ENCODE measurements at regions not wholly inside any gene's neighbourhood (a gene's known extent, or its start where the extent isn't known, plus 50 kb on each side); places are given as distances from the start of the nearest gene placed in this dataset.
A peak's percentile ranks its signal among the peaks of the same experiment; 100 is the strongest.
"Not testable (repeated sequence)": the region's sequence is repeated elsewhere in the genome, so short reads cannot be mapped to it uniquely, and the experiment has no call there.

DNA sequence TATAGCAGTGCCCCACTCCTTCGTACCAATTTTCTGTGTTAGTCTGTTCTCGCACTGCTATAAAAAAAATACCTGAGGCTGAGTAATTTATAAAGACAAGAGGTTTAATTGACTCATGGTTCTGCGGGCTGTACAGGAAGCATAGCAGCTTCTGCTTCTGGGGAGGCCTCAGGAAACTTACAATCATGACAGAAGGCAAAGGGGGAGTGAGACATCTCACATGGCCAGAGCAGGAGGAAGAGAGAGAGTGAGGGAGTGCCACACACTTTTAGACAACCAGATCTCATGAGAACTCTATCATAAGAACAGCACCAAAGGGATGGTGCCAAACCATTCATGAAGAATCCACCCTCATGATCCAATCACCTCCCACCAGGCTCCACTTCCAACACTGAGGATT is 133.8 kb upstream of the USP9X start:
- DNase-seq, result not testable (repeated sequence)

DNA sequence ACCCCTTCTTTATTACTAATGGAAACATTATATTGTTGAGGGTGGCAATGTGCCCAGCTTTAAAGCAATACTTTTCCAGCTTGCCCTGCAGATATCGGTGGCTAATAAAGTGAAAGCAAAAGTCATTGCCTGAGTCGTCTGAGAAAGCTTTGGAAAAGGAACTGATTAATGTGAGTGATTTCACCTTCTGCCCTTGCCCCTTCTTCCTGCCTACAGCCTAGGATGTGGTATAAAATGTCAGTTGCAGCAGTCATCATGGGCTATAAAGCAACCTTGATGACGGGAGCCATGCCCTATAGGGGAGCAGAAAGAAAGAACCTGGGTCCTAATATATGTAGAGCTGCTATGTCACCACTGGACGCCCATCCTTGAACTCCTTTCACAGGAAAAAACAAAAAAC is 132.4 kb upstream of the USP9X start:
- DNase-seq, result peak; percentile 55

DNA sequence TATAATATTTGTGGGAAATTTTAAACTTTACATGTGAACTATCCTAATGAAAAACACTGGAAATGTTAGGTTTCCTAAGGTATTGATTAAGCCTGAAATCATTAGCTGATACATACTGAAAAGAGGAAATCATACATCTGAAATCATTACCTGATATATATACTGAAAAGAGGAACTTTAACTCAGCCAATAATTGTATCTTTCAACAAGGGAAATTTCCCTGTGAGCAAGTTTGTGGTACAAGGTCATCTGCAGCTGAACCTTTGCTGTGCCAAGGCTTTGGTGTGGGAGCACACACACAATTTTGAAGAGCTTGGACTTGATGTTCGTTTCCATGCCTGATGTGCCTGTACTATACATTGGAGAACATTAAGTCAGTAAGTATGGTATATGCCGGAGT is 131.9 kb upstream of the USP9X start:
- no peak for DNase-seq

DNA sequence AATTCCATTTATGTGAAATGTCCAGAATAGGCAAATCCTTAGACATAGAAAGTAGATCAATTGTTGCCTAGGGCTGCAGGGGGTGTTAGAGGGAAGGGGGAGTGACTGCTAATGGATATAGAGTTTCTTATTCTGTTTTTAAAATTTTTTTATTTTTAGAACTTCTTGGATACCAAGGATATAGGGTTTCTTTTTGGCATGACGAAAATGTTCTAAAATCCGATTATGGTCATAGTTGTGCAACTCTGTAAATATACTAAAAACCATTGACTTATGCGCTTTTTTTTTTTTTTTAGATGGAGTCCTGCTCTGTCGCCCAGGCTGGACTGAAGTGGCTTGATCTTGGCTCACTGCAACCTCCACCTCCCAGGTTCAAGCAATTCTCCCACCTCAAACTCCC is 125.2 kb upstream of the USP9X start:
- DNase-seq, result no peak

DNA sequence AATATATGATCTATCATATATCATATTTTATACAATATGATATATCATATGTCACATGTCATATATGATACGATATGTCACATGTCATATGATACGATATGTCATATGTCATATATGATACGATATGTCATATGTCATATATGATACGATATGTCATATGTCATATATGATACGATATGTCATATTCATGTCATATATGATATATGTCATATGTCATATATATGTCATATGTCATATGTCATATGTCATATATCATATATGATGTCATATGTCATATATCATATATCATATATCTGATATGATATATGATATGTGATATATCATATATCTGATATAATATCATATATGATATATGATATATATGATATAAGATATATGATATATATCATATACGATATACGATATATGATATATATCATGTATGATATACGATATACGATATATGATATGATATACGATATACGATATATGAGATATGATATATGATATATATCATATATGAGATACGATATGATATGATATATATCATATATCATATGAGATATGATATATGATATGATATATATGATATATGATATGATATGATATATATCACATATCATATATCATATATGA is 122.3 kb upstream of the USP9X start:
- no peak for DNase-seq

DNA sequence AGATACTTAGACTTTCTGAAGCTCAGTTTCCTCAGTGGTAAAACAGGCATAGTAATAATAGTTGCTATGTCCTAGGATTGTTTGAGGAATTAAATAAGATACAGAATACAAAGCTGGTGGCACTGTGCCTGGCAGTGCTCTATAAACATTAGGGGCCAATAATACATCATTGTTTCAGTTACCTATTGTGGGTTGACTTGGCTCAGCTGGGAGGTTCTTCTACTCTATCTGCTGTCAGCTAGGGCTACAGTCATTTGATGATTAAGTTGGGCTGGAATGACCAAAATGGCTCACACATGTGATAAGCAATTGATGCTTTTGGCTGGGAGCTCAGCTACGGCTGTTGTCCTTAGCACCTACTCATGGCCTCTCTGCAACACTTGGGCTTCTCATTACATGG is 121.2 kb upstream of the USP9X start:
- DNase-seq, result no peak

DNA sequence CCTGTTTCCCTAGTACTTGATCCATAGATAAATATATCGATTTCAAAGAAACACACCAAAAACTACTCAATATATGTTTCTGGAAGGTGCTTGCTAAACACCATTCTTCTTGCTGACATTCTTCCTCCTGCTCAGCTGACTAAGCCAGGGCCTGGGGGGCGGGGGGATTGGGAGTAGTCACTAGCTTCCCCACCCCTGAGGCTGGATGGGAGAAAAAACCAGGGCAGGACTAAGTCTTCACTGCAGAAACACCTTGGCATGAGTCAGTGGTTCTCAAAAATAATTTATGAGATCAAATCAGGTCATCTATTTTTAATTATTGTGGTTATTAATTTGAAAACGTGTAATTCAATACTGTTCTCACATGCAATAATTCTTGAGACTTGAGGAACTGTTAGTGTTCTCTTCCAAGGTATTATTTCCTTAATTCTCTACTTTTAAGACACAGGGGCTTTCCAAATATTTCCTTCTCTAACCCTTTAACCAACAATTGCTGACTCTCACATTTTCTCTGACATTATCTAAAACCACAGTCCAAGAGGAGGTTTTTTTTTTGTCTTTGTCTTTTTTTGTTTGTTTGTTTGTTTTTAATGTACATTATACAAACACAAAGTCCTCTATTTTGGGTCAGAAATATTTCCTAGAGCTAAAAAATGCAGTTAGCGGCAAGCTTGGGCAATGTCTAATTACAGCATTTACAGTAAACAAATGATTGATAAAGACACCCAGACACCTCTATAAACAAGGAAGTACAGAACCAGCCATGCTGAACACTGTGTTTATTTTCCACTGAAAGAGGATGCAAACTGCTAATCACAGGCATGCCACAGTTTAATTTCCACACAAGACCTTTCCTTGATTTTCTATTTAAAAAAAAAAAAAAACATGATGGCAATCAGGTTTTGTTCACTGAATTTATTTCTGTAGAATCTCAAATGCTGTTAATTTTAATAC is 120.3 kb upstream of the USP9X start:
- DNase-seq, result no peak

DNA sequence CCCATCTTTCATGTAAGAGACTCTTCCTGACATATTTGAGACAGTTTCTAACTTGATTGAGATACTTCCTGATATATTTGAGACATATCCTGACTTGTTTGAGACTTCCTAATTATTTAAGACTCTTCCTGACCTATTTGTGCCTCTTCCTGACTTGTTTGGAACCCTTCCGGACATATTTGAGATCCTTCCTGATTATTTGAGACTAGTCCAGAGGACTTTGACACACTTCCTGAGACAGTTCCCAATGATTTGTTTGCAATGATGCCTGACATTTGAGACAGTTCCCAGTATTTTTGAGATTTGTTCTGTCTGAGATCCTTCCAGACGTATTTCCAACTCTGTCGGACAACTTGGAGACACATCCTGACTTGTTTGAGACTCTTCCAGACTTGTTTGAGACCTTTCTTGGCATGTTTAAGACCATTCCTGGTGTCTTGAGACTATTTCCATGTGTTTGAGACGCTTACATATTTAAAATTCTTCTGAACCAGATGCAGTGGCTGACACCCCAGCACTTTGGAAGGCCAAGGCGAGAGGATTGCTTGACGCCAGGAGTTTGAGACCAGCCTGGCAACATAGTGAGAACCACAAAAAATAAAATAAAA is 118.9 kb upstream of the USP9X start:
- DNase-seq, result peak; percentile 19

DNA sequence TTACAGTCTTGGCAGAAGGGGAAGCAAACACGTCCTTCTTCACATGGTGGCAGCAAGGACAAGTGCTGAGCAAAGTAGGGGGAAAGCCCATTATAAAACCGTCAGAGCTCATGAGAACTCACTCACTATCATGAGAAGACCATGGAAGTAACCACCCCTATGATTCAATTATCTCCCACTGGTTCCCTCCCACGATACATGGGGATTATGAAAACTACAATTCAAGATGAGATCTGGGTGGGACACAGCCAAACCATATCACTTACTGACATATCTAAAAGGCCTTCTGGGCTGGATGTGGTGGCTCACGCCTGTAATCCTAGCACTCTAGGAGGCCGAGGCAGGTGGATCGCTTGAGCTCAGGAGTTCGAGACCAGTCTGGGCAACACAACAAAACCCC is 117.1 kb upstream of the USP9X start:
- no peak for DNase-seq

DNA sequence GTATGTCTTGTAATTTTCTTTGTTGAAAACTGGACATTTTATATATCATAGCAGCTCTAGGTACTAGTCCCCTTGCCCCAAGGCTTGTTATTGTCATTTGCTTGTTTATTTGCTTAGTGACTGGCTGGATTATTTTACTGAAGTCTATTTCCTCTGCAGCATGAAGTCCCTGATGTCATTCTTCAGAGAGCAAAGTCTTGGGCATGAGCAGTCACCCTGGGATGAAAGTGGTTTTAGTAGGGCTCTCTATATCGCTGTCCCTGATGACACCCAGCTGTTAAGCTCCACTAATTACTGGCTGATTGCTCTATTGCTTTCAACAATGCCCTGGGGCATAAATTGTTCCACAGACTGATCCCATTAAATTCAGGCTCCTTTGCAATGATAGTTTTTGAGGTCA is 113.5 kb upstream of the USP9X start:
- no peak for DNase-seq

DNA sequence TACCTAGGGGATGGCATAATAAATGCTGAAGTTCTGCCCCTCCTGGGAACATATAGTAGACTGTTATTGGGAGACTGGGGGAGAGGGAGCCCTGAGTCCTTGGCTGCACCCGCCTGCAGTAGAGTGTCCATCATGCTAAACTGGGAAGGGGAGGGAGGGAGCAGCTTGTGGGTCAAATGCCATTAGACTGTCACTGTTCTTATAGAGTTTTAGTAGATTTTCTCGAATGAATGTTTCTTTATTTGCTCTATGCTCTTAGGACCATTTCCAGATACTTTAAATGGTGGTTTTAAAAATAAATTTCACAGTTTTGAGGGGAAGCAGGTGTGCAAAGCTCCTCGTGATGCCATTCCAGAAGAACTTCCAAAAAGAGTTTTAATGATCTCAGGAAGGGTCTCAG is 111.6 kb upstream of the USP9X start:
- no peak for DNase-seq

DNA sequence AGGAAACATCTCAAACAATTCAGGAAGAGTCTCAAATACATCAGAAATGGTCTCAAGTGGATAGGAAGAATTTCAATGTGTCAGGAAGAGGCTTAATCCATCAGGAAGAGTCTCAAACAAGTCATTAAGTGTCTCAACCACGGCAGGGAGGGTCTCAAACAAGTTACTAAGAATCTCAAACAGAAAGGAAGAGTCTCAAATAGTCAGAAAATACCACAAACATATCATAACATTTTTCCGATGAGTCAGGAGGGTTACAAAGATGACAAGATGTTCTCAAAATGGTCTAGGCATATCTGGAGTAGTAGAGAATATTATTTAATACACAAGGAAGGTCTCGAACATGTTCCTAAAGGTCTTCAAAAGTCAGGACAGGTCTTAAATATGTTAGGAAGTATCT is 109.3 kb upstream of the USP9X start:
- no peak for DNase-seq

DNA sequence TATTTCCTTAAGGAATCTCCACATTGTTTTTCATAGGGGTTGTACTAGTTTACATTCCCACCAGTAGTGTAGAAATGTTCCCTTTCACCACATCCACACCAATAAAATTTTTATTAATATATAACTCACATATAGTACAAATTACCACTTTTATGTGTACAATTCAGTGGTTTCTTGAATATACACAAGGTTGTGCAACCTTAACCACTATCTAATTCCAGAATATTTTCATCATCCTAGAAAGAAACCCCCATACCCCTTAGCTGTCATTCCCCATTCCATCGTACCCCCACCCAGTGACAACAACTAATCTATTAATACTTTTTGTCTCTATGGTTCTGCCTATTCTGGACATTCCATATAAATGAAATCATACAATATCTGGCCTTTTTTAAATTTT is 108.3 kb upstream of the USP9X start:
- no peak for DNase-seq

DNA sequence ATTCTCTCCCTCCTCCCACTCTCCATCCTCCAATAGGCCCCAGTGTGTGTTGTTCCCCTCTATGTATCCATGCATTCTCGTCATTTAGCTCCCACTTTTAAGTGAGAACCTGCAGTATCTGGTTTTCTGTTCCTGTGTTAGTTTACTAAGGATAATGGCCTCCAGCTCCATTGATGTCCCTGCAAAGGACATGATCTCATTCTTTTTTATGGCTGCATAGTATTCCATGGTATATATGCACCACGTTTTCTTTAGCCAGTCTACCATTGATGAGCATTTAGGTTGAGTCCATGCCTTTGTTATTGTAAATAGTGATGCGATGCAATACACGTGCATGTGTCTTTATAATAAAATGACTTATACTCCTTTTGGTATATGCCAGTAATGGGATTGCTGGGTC is 100.3 kb upstream of the USP9X start:
- no peak for DNase-seq

DNA sequence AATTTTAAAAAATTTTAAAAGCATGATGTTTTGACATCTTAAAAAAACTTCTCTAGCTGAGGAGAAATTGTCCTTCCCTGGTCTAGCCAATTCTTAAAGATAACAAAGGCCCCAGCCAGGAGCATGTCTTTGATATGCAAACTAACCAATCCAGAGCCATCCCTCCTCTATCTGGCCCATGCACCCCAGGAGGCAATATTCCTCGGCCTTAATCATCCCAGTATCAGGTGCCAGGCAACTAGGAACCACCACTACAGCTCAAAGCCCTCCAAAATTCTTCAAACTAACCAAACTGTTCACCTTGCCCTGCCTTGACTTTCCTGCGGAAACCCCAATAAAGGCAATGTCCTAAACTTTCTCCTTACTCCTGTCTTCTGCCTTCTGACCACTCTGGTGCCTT is 97.8 kb upstream of the USP9X start:
- DNase-seq, result no peak

DNA sequence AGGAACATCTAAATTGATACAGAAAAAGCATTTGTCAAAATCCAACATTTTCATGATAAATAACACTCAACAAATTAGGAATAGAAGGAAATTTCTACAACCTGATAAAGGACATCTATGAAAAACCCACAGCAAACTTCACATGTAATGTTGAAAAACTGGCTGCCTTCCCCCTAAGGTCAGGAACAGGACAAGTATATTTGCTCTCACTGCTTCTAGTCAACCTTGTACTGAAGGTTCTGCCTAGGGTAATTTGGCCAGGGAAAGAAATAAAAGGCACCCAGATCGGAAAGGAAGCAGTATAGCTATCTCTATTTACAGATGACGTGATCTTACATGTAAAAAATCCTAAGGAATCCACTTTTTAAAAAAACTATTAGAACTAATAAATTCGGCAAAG is 97.1 kb upstream of the USP9X start:
- no peak for DNase-seq

DNA sequence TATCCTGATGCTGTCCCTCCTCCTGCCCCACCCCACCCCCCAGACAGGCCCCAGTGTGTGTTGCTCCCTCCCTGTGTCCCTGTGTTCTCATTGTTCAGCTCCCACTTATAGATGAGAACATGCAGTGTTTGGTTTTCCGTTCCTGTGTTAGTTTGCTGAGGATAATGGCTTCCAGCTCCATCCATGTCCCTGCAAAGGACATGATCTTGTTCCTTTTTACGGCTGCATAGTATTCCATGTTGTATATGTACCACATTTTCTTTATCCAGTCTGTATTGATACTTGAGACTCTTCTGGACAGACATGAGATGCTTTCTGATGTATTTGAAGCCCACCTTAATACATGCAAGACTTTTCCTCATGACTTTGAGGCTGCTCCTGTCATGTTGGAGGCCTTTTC is 91.8 kb upstream of the USP9X start:
- DNase-seq, result not testable (repeated sequence)

DNA sequence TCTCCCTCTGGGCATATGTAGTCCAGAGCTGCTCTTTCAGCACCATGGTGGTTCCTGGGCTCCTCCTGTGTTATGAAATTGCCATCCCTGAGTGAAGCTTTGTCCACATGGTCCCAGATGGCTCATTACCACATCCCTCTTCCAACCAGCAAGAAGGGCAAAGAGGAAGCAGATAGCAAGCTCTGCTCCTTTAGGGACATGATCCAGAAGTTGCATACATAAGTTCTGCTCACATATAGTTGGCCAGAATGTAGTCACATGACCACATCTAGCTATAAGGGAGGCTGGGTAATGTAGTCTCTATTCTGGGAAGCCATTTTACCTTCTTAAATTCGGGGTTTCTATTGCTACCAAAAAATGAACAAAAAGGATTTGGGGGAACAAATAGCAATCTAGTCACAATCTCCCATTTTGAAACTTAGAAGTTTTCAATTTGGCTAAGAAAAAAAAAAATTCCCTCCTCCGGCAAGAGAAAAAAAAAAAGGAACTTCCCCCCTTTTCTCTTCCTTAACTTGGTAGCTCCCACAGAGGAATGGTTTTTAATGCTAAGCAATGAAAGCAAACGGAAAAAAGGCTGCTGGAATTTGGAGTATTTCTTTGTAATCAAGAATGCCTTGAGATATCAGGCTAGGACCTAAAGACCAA is 88.2 kb upstream of the USP9X start:
- peak; percentile 65 for DNase-seq

DNA sequence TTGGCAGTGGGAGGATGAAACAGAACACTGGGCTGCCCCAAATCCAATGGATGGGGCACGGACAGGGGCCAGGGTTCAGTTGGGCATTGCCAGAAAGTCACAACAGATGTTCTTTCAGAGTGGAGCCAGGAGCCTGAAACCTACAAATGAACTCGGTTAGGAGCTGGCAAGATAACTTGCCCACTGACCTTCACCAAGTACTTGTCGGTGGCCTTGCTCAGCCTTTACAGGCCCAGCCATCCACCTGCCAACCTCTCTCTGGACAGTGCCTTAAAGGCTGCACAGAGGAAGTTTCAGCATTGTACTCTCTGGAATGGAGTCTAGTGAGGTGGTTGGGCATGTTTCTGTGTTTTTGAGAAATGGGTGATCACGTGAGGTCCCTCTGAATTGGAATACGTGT is 87.1 kb upstream of the USP9X start:
- no peak for DNase-seq

DNA sequence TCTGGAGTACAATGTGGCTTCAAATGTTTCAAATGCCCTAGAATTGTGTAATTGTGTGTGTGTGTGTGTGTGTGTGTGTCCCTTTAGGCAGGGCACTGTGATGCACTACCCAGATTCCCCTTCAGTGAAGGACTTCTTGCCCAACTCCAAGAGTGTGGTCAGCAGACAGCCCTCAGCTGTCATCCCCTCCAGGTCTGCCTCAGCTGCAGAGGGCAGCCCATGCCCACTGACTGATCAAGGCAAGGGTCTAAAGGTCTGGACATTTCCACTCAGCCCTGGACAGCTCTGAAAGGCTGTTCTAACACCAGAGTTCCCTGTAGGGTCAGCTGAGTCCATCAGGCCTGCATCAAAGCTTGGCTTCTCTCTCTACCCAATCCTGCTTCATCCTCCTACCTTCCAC is 83.9 kb upstream of the USP9X start:
- no peak for DNase-seq

DNA sequence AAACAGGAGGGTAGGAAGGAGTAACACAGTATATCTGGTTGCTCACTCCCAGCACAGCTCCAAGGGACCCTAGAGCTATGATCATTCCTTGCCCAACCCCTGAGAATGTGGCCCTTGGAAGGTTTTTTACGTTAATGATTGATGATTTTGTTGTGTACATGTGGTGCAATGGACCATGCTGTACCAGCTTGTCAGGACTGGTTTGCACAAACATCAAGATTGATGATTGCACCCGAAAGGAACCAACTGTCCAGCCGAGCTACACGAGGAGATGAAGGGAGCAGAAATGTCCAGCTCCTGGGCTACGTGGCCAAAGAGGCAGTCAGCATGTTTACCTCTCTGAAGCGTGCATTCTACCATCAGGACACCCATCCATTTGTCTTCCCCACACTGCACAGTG is 83.2 kb upstream of the USP9X start:
- no peak for DNase-seq

DNA sequence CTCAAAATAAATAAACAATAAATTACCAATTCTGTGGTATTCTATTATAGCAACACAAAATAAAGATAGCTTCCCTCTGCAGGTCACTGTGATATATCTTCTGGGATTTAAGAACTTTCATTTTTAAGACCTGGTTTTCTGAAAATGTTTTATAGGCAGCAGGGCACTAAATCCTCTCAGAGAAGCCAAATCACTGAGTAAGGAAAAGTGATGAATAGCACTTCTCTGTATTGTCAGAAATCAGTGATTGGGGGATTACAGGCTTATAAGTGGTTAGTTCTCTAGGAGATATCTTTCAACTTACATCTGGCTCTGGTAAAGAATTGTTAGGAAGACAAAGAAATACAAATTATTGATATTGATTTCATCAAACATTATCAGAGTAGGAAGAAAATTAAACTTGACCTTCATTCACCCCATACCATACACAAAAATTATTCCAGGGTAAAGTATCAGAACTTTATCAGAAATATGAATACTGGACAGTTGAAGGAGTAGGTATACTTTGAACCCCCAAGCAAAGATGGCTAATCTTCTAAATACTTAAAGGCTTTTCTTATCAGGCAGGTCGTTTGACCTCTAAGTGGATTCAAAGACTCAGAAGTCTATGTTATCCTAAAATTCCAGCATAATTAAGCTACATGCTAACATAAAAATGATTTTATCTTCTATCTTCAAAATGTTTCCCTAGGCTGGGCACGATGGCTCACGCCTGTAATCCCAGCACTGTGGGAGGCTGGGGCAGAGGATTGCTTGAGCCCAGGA is 81.6 kb upstream of the USP9X start:
- no peak for DNase-seq

Data from dermis blood vessel endothelial cell (primary cell).